Kidney epithelial cell (primary cell): ENCODE measurements at regions not wholly inside any gene's neighbourhood (a gene's known extent, or its start where the extent isn't known, plus 50 kb on each side); places are given as distances from the start of the nearest gene placed in this dataset.

Experiments used
- DNase-seq: peaks from one replicate; pipeline ENCODE4 v3.0.0-alpha.2; 2010; ENCODE audit warnings: low read depth
- H3K27me3 ChIP-seq: 2 replicates; pipeline ENCODE4 v1.6.0; 2011; ENCODE audit warnings: low read length; ENCODE audit not compliant: control insufficient read depth, insufficient read depth
- H3K36me3 ChIP-seq: 2 replicates; pipeline ENCODE4 v1.5.1; 2011; ENCODE audit warnings: low read length; ENCODE audit not compliant: control insufficient read depth, insufficient read depth
- H3K4me3 ChIP-seq: 2 replicates; pipeline ENCODE4 v1.5.1; 2011; ENCODE audit warnings: low read depth, mild to moderate bottlenecking, control low read depth, low read length
- TF ChIP-seq, protein P1 (sequence below): IDR thresholded peaks from 2 replicates; pipeline ENCODE4 v1.5.1; 2011; ENCODE audit warnings: mild to moderate bottlenecking, moderate library complexity, low read length, control low read depth, inconsistent platforms; ENCODE audit not compliant: insufficient read depth, poor library complexity, severe bottlenecking

DNA sequence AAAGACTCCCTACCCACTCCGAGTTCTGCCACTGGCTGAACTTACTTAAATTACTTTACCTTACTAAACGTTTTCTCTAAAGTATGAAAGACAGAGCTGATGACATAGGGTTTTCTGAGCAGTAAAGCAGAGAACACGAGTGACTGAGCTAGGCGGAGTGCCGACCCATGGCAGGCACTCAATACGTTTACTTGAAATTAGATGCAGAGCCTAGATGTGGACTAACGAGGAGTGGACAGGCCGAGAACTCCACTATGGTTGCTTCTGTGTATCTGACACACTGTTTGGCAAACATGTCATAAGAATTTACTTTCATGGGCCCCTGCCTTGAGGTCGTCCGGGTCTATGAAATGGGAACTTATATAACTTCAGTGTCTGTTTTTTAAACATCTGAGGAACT lies 471.0 kb downstream of the STK39 start:
- Histone ChIP-seq H3K4me3 (no peak overlapping the region), H3K36me3 (no peaks in the 10 kb centered on the region), H3K27me3 (no peaks in the 10 kb centered on the region)
- DNase-seq: no peak
- TF ChIP-seq, protein P1, sequence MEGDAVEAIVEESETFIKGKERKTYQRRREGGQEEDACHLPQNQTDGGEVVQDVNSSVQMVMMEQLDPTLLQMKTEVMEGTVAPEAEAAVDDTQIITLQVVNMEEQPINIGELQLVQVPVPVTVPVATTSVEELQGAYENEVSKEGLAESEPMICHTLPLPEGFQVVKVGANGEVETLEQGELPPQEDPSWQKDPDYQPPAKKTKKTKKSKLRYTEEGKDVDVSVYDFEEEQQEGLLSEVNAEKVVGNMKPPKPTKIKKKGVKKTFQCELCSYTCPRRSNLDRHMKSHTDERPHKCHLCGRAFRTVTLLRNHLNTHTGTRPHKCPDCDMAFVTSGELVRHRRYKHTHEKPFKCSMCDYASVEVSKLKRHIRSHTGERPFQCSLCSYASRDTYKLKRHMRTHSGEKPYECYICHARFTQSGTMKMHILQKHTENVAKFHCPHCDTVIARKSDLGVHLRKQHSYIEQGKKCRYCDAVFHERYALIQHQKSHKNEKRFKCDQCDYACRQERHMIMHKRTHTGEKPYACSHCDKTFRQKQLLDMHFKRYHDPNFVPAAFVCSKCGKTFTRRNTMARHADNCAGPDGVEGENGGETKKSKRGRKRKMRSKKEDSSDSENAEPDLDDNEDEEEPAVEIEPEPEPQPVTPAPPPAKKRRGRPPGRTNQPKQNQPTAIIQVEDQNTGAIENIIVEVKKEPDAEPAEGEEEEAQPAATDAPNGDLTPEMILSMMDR: no peak

DNA sequence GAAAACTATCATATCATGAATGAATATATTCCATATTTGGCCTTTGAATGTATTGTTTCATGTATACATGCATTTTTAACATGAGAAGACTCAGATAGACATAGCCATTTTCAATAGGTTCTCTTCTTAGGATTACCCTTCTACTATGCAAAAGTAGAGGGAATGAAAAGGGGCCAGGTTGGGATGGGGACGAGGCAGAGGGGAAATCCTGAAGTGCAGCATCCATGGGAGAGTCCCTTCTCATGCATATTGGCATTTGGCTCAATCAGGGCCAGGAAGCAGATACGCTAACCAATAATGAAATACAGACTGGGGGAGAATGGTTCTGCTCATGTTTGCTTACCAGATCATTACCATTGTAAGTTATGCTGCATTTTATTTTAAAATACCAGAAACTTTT lies 475.8 kb downstream of the STK39 start:
- no peaks in the 10 kb centered on the region for H3K36me3 ChIP-seq
- H3K4me3 ChIP-seq: no peak overlapping the region
- H3K27me3 ChIP-seq: no peaks in the 10 kb centered on the region
- DNase-seq: no peak
- TF ChIP-seq, protein P1: no peak

DNA sequence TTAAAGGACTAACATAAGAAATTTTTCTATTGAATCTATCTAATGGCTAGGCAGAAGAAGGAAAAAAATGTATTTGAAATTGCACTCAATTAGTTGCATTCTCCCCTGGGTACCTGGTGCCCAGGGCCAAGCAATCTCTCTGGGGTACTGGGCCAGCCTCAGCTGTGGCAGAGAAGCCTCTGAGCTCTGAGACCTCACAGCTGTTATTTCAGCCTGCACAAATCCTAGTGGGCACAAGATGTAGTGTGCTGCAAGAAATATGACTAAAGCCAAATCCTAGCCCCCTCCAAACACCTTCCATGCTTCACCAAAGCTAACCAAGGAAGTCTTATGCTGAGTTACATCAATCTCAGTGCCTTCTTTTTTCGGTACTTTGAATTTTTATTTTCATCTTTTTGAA lies 478.4 kb downstream of the STK39 start:
- no peak for DNase-seq
- H3K36me3 ChIP-seq: no peaks in the 10 kb centered on the region
- H3K4me3 ChIP-seq: no peak overlapping the region
- TF ChIP-seq, protein P1: no peak
- H3K27me3 ChIP-seq: no peaks in the 10 kb centered on the region

DNA sequence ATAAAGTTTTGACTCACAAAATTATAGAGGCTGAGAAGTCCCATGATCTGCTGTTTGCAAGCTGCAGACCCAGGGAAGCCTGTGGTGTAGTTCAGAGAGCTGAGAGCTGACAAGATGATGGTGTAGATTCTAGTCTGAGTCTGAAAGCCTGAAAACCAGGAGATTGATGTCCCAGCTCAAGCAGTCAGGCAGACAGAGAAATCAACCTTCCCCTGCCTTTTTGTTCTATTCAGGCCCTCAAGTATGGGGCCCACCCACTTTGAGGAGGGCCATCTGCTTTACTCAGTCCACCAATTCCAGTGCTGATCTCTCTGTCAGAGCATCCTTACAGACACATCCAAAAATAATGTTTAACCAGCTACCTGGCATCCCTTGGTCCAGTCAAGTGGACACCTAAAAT lies 479.6 kb downstream of the STK39 start:
- Histone ChIP-seq H3K36me3 (no peaks in the 10 kb centered on the region), H3K4me3 (no peak overlapping the region), H3K27me3 (no peaks in the 10 kb centered on the region)
- no peak for DNase-seq
- TF ChIP-seq, protein P1: no peak

DNA sequence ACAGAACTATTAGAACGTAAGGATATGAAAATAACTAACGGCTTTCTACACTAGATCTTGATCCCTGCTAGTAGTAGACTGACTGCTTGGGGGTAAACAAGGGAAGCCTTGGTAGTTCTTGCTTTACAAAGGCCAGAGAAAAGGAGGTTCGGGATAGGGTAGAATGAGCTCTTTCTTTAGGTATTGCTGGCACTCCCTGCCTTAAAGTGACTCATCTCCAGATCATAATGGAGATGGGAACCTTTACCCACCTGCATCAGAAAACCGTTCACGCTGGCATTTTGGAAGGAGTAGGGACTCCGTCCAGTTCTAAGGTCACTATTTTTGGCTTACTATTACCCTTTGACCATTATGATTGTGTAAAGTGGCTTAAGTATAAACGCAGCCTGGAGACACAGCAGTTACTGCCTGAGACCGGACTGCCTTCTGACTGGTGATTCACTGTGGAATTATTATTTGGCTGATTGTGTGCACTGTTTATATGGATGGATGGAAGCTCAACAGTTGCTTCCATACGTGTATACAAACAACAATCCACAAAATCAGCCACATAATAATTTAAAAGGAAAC lies 482.5 kb downstream of the STK39 start:
- Histone ChIP-seq H3K27me3 (no peaks in the 10 kb centered on the region), H3K36me3 (no peaks in the 10 kb centered on the region), H3K4me3 (no peak overlapping the region)
- TF ChIP-seq, protein P1: no peak
- DNase-seq: no peak

DNA sequence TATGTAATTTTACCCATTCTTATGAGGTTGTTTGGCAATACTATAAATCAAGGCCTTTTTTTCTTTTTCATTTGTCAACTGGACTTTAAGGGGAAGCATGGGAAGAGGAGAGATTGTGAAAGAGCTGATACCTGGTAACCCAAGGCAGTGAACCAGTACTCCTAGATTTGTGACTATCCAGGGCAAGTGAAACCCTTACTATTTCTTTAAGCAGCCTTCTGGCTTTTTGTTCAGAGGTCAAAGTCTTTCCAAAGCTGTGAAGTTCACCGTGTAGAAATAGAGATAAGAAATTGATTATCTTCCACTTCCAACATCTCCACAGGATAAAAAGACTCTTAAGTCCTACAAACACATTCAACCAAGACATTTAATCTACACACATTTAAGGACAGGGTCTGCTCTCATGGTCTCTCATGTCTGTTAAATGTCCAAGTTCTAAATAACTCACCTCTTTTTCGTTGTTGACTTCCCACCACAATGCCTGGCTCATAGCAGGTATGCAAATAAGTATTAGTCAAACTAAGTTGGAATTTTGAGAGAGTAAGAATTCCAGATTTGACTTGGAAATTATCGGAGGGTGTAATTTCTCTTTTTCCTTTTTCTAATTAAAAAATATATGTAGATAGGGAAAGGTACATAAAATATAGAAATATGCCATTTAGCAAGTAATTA lies 485.8 kb downstream of the STK39 start:
- TF ChIP-seq, protein P1: no peak
- DNase-seq: no peak
- no peak overlapping the region for H3K4me3 ChIP-seq
- H3K36me3 ChIP-seq: no peaks in the 10 kb centered on the region
- no peaks in the 10 kb centered on the region for H3K27me3 ChIP-seq
